Natural killer cell (primary cell): ENCODE measurements at regions not wholly inside any gene's neighbourhood (a gene's known extent, or its start where the extent isn't known, plus 50 kb on each side); places are given as distances from the start of the nearest gene placed in this dataset.
"Not testable (repeated sequence)": the region's sequence is repeated elsewhere in the genome, so short reads cannot be mapped to it uniquely, and the experiment has no call there.

Experiments
- ATAC-seq, 3 donors: fragments of 150-1000 bp in 2 of 3; fragments of 200-7000 bp in 1 of 3; cut with Tn5 transposase; 1 replicate in 1 of 3; 2 replicates in 2 of 3; pipeline ENCODE4 v1.10.0; 2021; ENCODE audit warnings: mild to moderate bottlenecking in 2 of 3, moderate library complexity in 2 of 3
- DNase-seq, 2 donors: peaks; one replicate each; pipeline versions ENCODE4 v3.0.0 to v3.0.0-alpha.2; 2013 to 2021; ENCODE audit warnings: mixed read lengths in 1 of 2
- H3K27ac ChIP-seq: one replicate; pipeline ENCODE4 v1.5.1; 2013; ENCODE audit warnings: mild to moderate bottlenecking, low read length
- H3K27me3 ChIP-seq: one replicate; pipeline ENCODE4 v1.6.1; 2013; ENCODE audit warnings: low read length; ENCODE audit not compliant: control insufficient read depth, insufficient read depth
- H3K36me3 ChIP-seq: one replicate; pipeline ENCODE4 v1.6.1; 2013; ENCODE audit warnings: low read length; ENCODE audit not compliant: control insufficient read depth, insufficient read depth
- H3K4me1 ChIP-seq: one replicate; pipeline ENCODE4 v1.6.1; 2013; ENCODE audit warnings: low read length; ENCODE audit not compliant: control insufficient read depth, insufficient read depth
- H3K4me3 ChIP-seq: one replicate; pipeline ENCODE4 v1.5.1; 2013; ENCODE audit warnings: low read length
- H3K9me3 ChIP-seq: one replicate; pipeline ENCODE4 v1.6.1; 2013; ENCODE audit warnings: low read length; ENCODE audit not compliant: control insufficient read depth, insufficient read depth
- H3K27ac Mint-ChIP-seq, 2 donors: one replicate each; pipeline ENCODE4 v1.8.0; 2022; ENCODE audit warnings: mild to moderate bottlenecking in 2 of 2, mixed read lengths in 2 of 2, moderate library complexity in 1 of 2
- H3K27me3 Mint-ChIP-seq, 2 donors: one replicate each; pipeline ENCODE4 v1.8.0; 2022; ENCODE audit warnings: low read depth in 2 of 2, mixed read lengths in 2 of 2
- H3K36me3 Mint-ChIP-seq: one replicate; pipeline ENCODE4 v1.8.0; 2022; ENCODE audit warnings: mixed read lengths
- H3K4me1 Mint-ChIP-seq, 2 donors: one replicate each; pipeline ENCODE4 v1.8.0; 2022; ENCODE audit warnings: mixed read lengths in 2 of 2
- H3K4me3 Mint-ChIP-seq: one replicate; pipeline ENCODE4 v1.8.0; 2022; ENCODE audit warnings: mild to moderate bottlenecking, moderate library complexity, mixed read lengths
- H3K9me3 Mint-ChIP-seq, 2 donors: one replicate each; pipeline ENCODE4 v1.8.0; 2022; ENCODE audit warnings: mixed read lengths in 2 of 2
- WGBS: methylation state at CpG from one replicate; pipeline ENCODE4 v1.1.7; 2013; ENCODE audit warnings: missing lambda C conversion rate; ENCODE audit not compliant: insufficient coverage; 5-methylcytosine and 5-hydroxymethylcytosine counted together
- intact Hi-C: fragments of 100-400 bp; cut with micrococcal nuclease; formaldehyde crosslinking; loops from one replicate; pipeline ENCODE4 v1.14.2; 2022
- TF ChIP-seq, protein P1 (sequence below): fragments of 200-600 bp; IDR thresholded peaks from one replicate; pipeline ENCODE4 v1.8.0; 2022; ENCODE audit warnings: antibody characterized with exemption

DNA sequence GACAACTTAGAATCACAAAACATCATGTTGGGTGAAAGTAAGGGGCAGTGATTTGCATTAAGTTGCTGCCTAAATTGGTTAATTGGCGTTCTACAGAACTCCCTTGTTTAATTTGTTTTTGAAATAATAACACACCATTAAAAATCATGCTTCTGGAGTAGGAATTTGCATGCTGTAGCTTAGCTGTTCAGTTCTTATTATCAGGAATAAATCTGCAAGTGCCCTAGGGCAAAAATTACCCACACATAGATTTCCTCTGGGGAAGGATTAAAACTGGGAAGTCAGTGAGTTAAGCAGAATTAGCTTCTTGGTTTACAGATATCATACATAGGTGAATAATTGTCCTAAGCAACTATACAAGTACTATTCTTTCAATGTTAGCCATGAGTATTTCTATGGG is 381.6 kb upstream of the NAALADL2 start:
- no CpG with 5 or more reads among the region's 1 CpG for WGBS
- H3K27me3 Mint-ChIP-seq: no peaks in the 10 kb centered on the region

DNA sequence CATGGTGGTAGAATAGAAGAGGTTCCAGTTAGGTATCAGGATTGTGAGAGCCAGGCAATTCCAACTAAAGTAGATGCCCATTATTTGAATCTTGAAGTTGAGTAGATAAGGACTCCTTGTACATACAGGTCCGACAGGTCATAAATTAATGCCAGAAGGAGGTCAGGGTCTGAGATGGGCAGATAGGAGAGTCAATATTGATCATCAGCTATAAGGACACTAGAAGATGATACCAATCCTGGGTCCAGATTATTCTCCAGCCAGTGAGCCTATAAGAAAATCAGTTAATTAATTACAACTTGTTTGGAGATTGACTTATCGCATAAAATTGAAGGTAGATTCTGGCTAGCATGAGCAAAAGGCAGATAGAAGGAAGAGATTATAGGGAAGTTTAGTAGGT is 378.4 kb upstream of the NAALADL2 start:
- DNase-seq (no peak), ATAC-seq (no peak)
- Mint-ChIP-seq H3K4me3 (no peak overlapping the region), H3K9me3 (peaks cover 4 to 12% of the 10 kb centered on the region in 2 donors), H3K36me3 (no peaks in the 10 kb centered on the region), H3K27me3 (no peaks in the 10 kb centered on the region), H3K27ac (no peak overlapping the region), H3K4me1 (no peaks in the 10 kb centered on the region)
- intact Hi-C loops: no loop called here
- 93% methylated on average over 2 of the region's 2 CpGs for WGBS
- Histone ChIP-seq H3K27me3 (no peaks in the 10 kb centered on the region), H3K4me3 (no peak overlapping the region), H3K36me3 (no peaks in the 10 kb centered on the region), H3K27ac (no peak overlapping the region), H3K9me3 (no peaks in the 10 kb centered on the region), H3K4me1 (no peaks in the 10 kb centered on the region)
- TF ChIP-seq, protein P1, sequence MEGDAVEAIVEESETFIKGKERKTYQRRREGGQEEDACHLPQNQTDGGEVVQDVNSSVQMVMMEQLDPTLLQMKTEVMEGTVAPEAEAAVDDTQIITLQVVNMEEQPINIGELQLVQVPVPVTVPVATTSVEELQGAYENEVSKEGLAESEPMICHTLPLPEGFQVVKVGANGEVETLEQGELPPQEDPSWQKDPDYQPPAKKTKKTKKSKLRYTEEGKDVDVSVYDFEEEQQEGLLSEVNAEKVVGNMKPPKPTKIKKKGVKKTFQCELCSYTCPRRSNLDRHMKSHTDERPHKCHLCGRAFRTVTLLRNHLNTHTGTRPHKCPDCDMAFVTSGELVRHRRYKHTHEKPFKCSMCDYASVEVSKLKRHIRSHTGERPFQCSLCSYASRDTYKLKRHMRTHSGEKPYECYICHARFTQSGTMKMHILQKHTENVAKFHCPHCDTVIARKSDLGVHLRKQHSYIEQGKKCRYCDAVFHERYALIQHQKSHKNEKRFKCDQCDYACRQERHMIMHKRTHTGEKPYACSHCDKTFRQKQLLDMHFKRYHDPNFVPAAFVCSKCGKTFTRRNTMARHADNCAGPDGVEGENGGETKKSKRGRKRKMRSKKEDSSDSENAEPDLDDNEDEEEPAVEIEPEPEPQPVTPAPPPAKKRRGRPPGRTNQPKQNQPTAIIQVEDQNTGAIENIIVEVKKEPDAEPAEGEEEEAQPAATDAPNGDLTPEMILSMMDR: no peak

More for the DNA sequence above, 381.6 kb upstream of the NAALADL2 start:
- no peak for ATAC-seq
- H3K27me3 ChIP-seq: no peaks in the 10 kb centered on the region
- no peak for DNase-seq
- Mint-ChIP-seq H3K4me3 (no peak overlapping the region), H3K27ac (no peak overlapping the region), H3K4me1 (no peaks in the 10 kb centered on the region), H3K9me3 (peaks cover 6 to 18% of the 10 kb centered on the region in 2 donors), H3K36me3 (no peaks in the 10 kb centered on the region)
- no peaks in the 10 kb centered on the region for H3K9me3 ChIP-seq
- no peaks in the 10 kb centered on the region for H3K4me1 ChIP-seq
- intact Hi-C loops: no loop called here
- TF ChIP-seq, protein P1: no peak
- H3K27ac ChIP-seq: no peak overlapping the region
- H3K36me3 ChIP-seq: no peaks in the 10 kb centered on the region
- no peak overlapping the region for H3K4me3 ChIP-seq

DNA sequence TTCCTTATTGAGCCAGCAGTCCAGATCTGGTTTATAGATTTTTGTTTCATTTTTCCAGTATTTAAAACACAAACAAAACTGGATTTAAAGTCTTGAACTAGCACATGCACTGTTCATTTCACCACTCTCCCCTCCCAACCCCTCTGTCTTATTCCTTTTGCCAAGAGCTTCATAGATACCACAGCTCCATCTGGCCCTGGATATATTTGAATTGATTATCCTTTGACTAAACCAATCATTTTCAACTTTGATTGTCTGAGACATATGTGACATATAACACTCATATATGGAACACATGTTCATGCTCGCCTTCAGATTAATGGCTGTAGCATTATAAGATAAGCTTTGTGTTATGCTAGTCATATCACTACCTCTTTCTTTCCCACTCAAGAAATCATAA is 376.6 kb upstream of the NAALADL2 start:
- Histone ChIP-seq H3K4me1 (no peaks in the 10 kb centered on the region), H3K4me3 (no peak overlapping the region), H3K27me3 (no peaks in the 10 kb centered on the region), H3K9me3 (no peaks in the 10 kb centered on the region), H3K27ac (no peak overlapping the region), H3K36me3 (no peaks in the 10 kb centered on the region)
- Mint-ChIP-seq H3K4me1 (no peaks in the 10 kb centered on the region), H3K9me3 (peaks cover 4 to 16% of the 10 kb centered on the region in 2 donors), H3K27ac (no peak overlapping the region), H3K4me3 (no peak overlapping the region), H3K27me3 (no peaks in the 10 kb centered on the region), H3K36me3 (no peaks in the 10 kb centered on the region)
- WGBS: no CpG with 5 or more reads among the region's 1 CpG
- no peak for ATAC-seq
- intact Hi-C loops: no loop called here
- no peak for DNase-seq
- TF ChIP-seq, protein P1: no peak

DNA sequence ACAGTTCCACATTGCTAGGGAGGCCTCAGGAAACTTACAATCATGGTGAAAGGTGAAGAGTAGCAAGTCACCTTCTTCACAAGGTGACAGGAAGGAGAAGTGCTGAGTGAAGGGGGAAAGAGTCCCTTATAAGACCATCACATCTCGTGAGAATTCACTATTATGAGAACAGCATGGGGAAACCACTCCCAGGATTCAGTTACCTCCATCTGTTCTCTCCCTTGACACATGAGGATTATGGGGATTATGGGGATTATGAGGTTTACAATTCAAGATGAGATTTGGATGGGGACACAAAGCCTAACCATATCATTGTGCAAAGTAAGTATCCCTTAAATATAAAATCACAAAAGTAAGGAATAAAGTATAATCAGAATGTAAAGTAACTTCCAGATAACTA is 375.9 kb upstream of the NAALADL2 start:
- peaks cover 8 to 19% of the 10 kb centered on the region in 2 donors for H3K9me3 Mint-ChIP-seq
- H3K36me3 ChIP-seq: no peaks in the 10 kb centered on the region
- no peaks in the 10 kb centered on the region for H3K27me3 Mint-ChIP-seq
- WGBS: no CpG with 5 or more reads among the region's 1 CpG
- H3K36me3 Mint-ChIP-seq: no peaks in the 10 kb centered on the region
- no peak for ATAC-seq
- no peaks in the 10 kb centered on the region for H3K4me1 ChIP-seq
- intact Hi-C loops: no loop called here
- no peaks in the 10 kb centered on the region for H3K27me3 ChIP-seq
- H3K4me3 ChIP-seq: no peak overlapping the region
- H3K27ac ChIP-seq: no peak overlapping the region
- TF ChIP-seq, protein P1: no peak
- no peaks in the 10 kb centered on the region for H3K9me3 ChIP-seq
- no peak overlapping the region for H3K27ac Mint-ChIP-seq
- DNase-seq: no peak
- no peak overlapping the region for H3K4me3 Mint-ChIP-seq
- no peaks in the 10 kb centered on the region for H3K4me1 Mint-ChIP-seq

DNA sequence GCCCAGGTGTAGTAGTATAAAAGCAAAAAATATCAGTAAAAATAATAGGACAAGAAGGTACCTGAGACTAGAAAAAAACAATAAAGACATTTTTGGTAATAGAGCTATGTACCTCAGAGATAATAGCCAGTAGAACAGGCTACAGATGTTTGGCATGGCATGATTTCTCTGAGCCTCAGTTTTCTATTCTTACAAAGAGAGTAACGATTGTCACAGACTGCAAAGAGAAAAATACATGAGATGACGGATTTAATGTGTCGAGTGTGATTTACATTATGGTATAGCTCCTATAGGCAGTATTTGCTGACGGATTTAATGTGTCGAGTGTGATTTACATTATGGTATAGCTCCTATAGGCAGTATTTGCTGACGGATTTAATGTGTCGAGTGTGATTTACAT is 375.3 kb upstream of the NAALADL2 start:
- DNase-seq, intact Hi-C loops, H3K9me3 ChIP-seq, H3K36me3 Mint-ChIP-seq, H3K27ac ChIP-seq, ATAC-seq, H3K4me3 Mint-ChIP-seq, H3K4me1 ChIP-seq, H3K27ac Mint-ChIP-seq, H3K4me3 ChIP-seq, H3K27me3 Mint-ChIP-seq, H3K36me3 ChIP-seq, H3K4me1 Mint-ChIP-seq, H3K27me3 ChIP-seq: not testable (repeated sequence)
- WGBS: 83% methylated on average over 3 of the region's 7 CpGs
- H3K9me3 Mint-ChIP-seq: peaks cover 11 to 22% of the 10 kb centered on the region in 2 donors
